ENCODE measurements at regions not wholly inside any gene's neighbourhood (a gene's known extent, or its start where the extent isn't known, plus 50 kb on each side); places are given as distances from the start of the nearest gene placed in this dataset.

GRCh38 chr9:88828018-88828417, 163.2 kb upstream of the S1PR3 start:
- no peak for TF ChIP-seq CTCF (IDR thresholded peaks at IDR 0.05; ENCODE audit: low read depth, low read length, missing control alignments)
- no peaks in the 10 kb centered on the region for H3K27me3 ChIP-seq (replicated peaks)
- H3K27ac ChIP-seq, result no peak overlapping the region
- DNase-seq, result no peak
- H3K36me3 ChIP-seq (replicated peaks), result no peaks in the 10 kb centered on the region
- no peak overlapping the region for H3K4me3 ChIP-seq (ENCODE audit: low read depth, low read length)
- in situ Hi-C loops (cut with HindIII; ENCODE audit: low pct_ligation_motif_present, low sequenced_read_pairs), result no loop called here

- in situ Hi-C loops (cut with HindIII; ENCODE audit: low pct_ligation_motif_present, low sequenced_read_pairs), result no loop called here
- TF ChIP-seq CTCF (IDR thresholded peaks at IDR 0.05; ENCODE audit: low read depth, low read length, missing control alignments), result no peak
Measured at GRCh38 chr9:88828492-88828974, 162.7 kb upstream of the S1PR3 start.

GRCh38 chr9:88829276-88829675, 162.0 kb upstream of the S1PR3 start:
- DNase-seq, result peak; percentile 49
- no peaks in the 10 kb centered on the region for H3K27me3 ChIP-seq (replicated peaks)
- in situ Hi-C loops (cut with HindIII; ENCODE audit: low pct_ligation_motif_present, low sequenced_read_pairs), result no loop called here

More at GRCh38 chr9:88828492-88828974, 162.7 kb upstream of the S1PR3 start:
- Histone ChIP-seq H3K4me3 (ENCODE audit: low read depth, low read length) (no peak overlapping the region), H3K27ac (no peak overlapping the region), H3K27me3 (replicated peaks) (no peaks in the 10 kb centered on the region), H3K36me3 (replicated peaks) (no peaks in the 10 kb centered on the region)
- DNase-seq, result no peak

GRCh38 chr9:88831713-88832407, 159.4 kb upstream of the S1PR3 start:
- Histone ChIP-seq H3K27me3 (replicated peaks) (no peaks in the 10 kb centered on the region), H3K36me3 (replicated peaks) (no peaks in the 10 kb centered on the region), H3K4me3 (ENCODE audit: low read depth, low read length) (no peak overlapping the region), H3K27ac (no peak overlapping the region)
- DNase-seq, result no peak
- no peak for TF ChIP-seq CTCF (IDR thresholded peaks at IDR 0.05; ENCODE audit: low read depth, low read length, missing control alignments)
- in situ Hi-C loops (cut with HindIII; ENCODE audit: low pct_ligation_motif_present, low sequenced_read_pairs), result no loop called here

More at GRCh38 chr9:88829276-88829675, 162.0 kb upstream of the S1PR3 start:
- Histone ChIP-seq H3K36me3 (replicated peaks) (no peaks in the 10 kb centered on the region), H3K4me3 (ENCODE audit: low read depth, low read length) (no peak overlapping the region), H3K27ac (no peak overlapping the region)
- no peak for TF ChIP-seq CTCF (IDR thresholded peaks at IDR 0.05; ENCODE audit: low read depth, low read length, missing control alignments)

- TF ChIP-seq CTCF (IDR thresholded peaks at IDR 0.05; ENCODE audit: low read depth, low read length, missing control alignments), result no peak
- Histone ChIP-seq H3K27me3 (replicated peaks) (no peaks in the 10 kb centered on the region), H3K4me3 (ENCODE audit: low read depth, low read length) (no peak overlapping the region), H3K36me3 (replicated peaks) (no peaks in the 10 kb centered on the region), H3K27ac (no peak overlapping the region)
- in situ Hi-C loops (cut with HindIII; ENCODE audit: low pct_ligation_motif_present, low sequenced_read_pairs), result no loop called here
- DNase-seq, result no peak
Measured at GRCh38 chr9:88833946-88834345, 157.3 kb upstream of the S1PR3 start.

GRCh38 chr9:88835038-88835466, 156.2 kb upstream of the S1PR3 start:
- in situ Hi-C loops (cut with HindIII; ENCODE audit: low pct_ligation_motif_present, low sequenced_read_pairs), result no loop called here
- peak overlapping the region; percentile 21 for H3K27ac ChIP-seq
- TF ChIP-seq CTCF (IDR thresholded peaks at IDR 0.05; ENCODE audit: low read depth, low read length, missing control alignments), result no peak
- no peaks in the 10 kb centered on the region for H3K27me3 ChIP-seq (replicated peaks)
- H3K36me3 ChIP-seq (replicated peaks), result no peaks in the 10 kb centered on the region
- no peak overlapping the region for H3K4me3 ChIP-seq (ENCODE audit: low read depth, low read length)
- peak; percentile 55 for DNase-seq

Data from brain microvascular endothelial cell (primary cell).